Endodermal cell (in vitro differentiated cells): ENCODE measurements at regions not wholly inside any gene's neighbourhood (a gene's known extent, or its start where the extent isn't known, plus 50 kb on each side); places are given as distances from the start of the nearest gene placed in this dataset.

ENCODE experiments used
- DNase-seq: peaks from one replicate; pipeline ENCODE4 v3.0.0-alpha.2; 2017
- H3K27ac ChIP-seq: 2 replicates; pipeline ENCODE4 v1.5.1; 2013; ENCODE audit warnings: mild to moderate bottlenecking, low read depth, low read length, moderate library complexity
- H3K27me3 ChIP-seq: 2 replicates; pipeline ENCODE4 v1.6.1; 2013; ENCODE audit warnings: mild to moderate bottlenecking, low read length, moderate library complexity; ENCODE audit not compliant: insufficient read depth, control insufficient read depth, poor library complexity, severe bottlenecking
- H3K36me3 ChIP-seq: 2 replicates; pipeline ENCODE4 v1.7.0; 2013; ENCODE audit warnings: mild to moderate bottlenecking, low read length, moderate library complexity; ENCODE audit not compliant: control insufficient read depth, insufficient read depth
- H3K4me1 ChIP-seq: one replicate; pipeline ENCODE4 v1.7.0; 2013; ENCODE audit warnings: low read length; ENCODE audit not compliant: control insufficient read depth, insufficient read depth
- H3K4me3 ChIP-seq: 2 replicates; pipeline ENCODE4 v1.5.1; 2013; ENCODE audit warnings: mild to moderate bottlenecking, low read length, moderate library complexity
- H3K9ac ChIP-seq: 2 replicates; pipeline ENCODE4 v1.6.1; 2013; ENCODE audit warnings: mild to moderate bottlenecking, low read length, moderate library complexity; ENCODE audit not compliant: poor library complexity, severe bottlenecking; ENCODE audit errors: extremely low read depth
- H3K9me3 ChIP-seq: 2 replicates; pipeline ENCODE4 v1.6.1; 2013; ENCODE audit warnings: mild to moderate bottlenecking, low read length, moderate library complexity; ENCODE audit not compliant: control insufficient read depth
- H3K27ac Mint-ChIP-seq: 2 replicates; pipeline ENCODE4 v1.8.0; 2020; ENCODE audit warnings: mixed read lengths
- H3K27me3 Mint-ChIP-seq: 2 replicates; pipeline ENCODE4 v1.8.0; 2021; ENCODE audit warnings: mild to moderate bottlenecking, mixed read lengths; ENCODE audit not compliant: insufficient read depth
- H3K36me3 Mint-ChIP-seq: 2 replicates; pipeline ENCODE4 v1.8.0; 2020; ENCODE audit warnings: low read depth, mixed read lengths
- H3K4me1 Mint-ChIP-seq: 2 replicates; pipeline ENCODE4 v1.8.0; 2020; ENCODE audit warnings: mixed read lengths
- H3K4me3 Mint-ChIP-seq: 2 replicates; pipeline ENCODE4 v1.8.0; 2020; ENCODE audit warnings: mild to moderate bottlenecking, moderate library complexity, mixed read lengths
- H3K9me3 Mint-ChIP-seq: 2 replicates; pipeline ENCODE4 v1.8.0; 2020; ENCODE audit warnings: mild to moderate bottlenecking, mixed read lengths
- CTCF ChIP-seq: fragments of 200-600 bp; sonication (generic); conservative IDR thresholded peaks from 2 replicates; pipeline ENCODE4 v1.5.0; 2021; ENCODE audit warnings: antibody characterized with exemption, mild to moderate bottlenecking
- WGBS, 2 experiments: methylation state at CpG; one replicate each; pipeline versions ENCODE4 v1.1.5 to v1.1.7; 2013; ENCODE audit warnings: missing lambda C conversion rate in 2 of 2, mixed read lengths in 1 of 2; ENCODE audit not compliant: insufficient coverage in 1 of 2, insufficient read length in 1 of 2; 5-methylcytosine and 5-hydroxymethylcytosine counted together

- H3K27ac Mint-ChIP-seq: no peak overlapping the region
- Histone ChIP-seq H3K27me3 (no peaks in the 10 kb centered on the region), H3K27ac (no peak overlapping the region), H3K9ac (no peak overlapping the region), H3K4me3 (no peak overlapping the region), H3K4me1 (no peaks in the 10 kb centered on the region), H3K9me3 (no peaks in the 10 kb centered on the region), H3K36me3 (no peaks in the 10 kb centered on the region)
- no peak overlapping the region for H3K4me3 Mint-ChIP-seq
- TF ChIP-seq CTCF: no peak
- H3K27me3 Mint-ChIP-seq: peaks cover 3% of the 10 kb centered on the region
- no peaks in the 10 kb centered on the region for H3K4me1 Mint-ChIP-seq
- WGBS, 2 experiments: 33 to 85% methylated on average over 1 to 3 of the region's 3 CpGs
- H3K36me3 Mint-ChIP-seq: no peaks in the 10 kb centered on the region
- peaks cover 2% of the 10 kb centered on the region for H3K9me3 Mint-ChIP-seq
- no peak for DNase-seq
These were observed 170.3 kb upstream of the TAB2 start for GRCh38 chr6:149147195-149147594.

GRCh38 chr6:149147938-149148718, 169.4 kb upstream of the TAB2 start:
- H3K4me1 ChIP-seq: no peaks in the 10 kb centered on the region
- no peak overlapping the region for H3K9ac ChIP-seq
- DNase-seq: no peak
- Mint-ChIP-seq H3K9me3 (peaks cover 2% of the 10 kb centered on the region), H3K4me1 (no peaks in the 10 kb centered on the region), H3K27ac (no peak overlapping the region), H3K27me3 (peaks cover 3% of the 10 kb centered on the region), H3K4me3 (no peak overlapping the region), H3K36me3 (no peaks in the 10 kb centered on the region)
- 90 to 96% methylated on average over 7 to 9 of the region's 9 CpGs for WGBS, 2 experiments
- no peak for TF ChIP-seq CTCF
- H3K27ac ChIP-seq: no peak overlapping the region
- H3K27me3 ChIP-seq: no peaks in the 10 kb centered on the region
- H3K9me3 ChIP-seq: no peaks in the 10 kb centered on the region
- no peaks in the 10 kb centered on the region for H3K36me3 ChIP-seq
- no peak overlapping the region for H3K4me3 ChIP-seq

GRCh38 chr6:149149653-149150052, 167.9 kb upstream of the TAB2 start:
- no peak overlapping the region for H3K27ac ChIP-seq
- no peaks in the 10 kb centered on the region for H3K27me3 ChIP-seq
- DNase-seq: no peak
- no peaks in the 10 kb centered on the region for H3K9me3 ChIP-seq
- H3K4me1 ChIP-seq: no peaks in the 10 kb centered on the region
- 89 to 100% methylated on average over 1 to 2 of the region's 2 CpGs for WGBS, 2 experiments
- no peak overlapping the region for H3K9ac ChIP-seq
- H3K4me1 Mint-ChIP-seq: no peaks in the 10 kb centered on the region
- H3K36me3 ChIP-seq: no peaks in the 10 kb centered on the region
- no peak for TF ChIP-seq CTCF
- no peaks in the 10 kb centered on the region for H3K9me3 Mint-ChIP-seq
- no peak overlapping the region for H3K4me3 ChIP-seq
- no peak overlapping the region for H3K27ac Mint-ChIP-seq
- H3K27me3 Mint-ChIP-seq: peaks cover 3% of the 10 kb centered on the region
- H3K36me3 Mint-ChIP-seq: no peaks in the 10 kb centered on the region
- no peak overlapping the region for H3K4me3 Mint-ChIP-seq
